ENCODE measurements at regions not wholly inside any gene's neighbourhood (a gene's known extent, or its start where the extent isn't known, plus 50 kb on each side); places are given as distances from the start of the nearest gene placed in this dataset.

GRCh38 chr6:166713434-166714186 is 86.6 kb upstream of the RPS6KA2 start:
- TF ChIP-seq POLR2A (IDR thresholded peaks at IDR 0.05) (no peak), CTCF (IDR thresholded peaks at IDR 0.05) (no peak)
